ENCODE measurements at regions not wholly inside any gene's neighbourhood (a gene's known extent, or its start where the extent isn't known, plus 50 kb on each side); places are given as distances from the start of the nearest gene placed in this dataset.

- peak; percentile 26 for DNase-seq (ENCODE audit: low read depth)
Observed at GRCh38 chr6:137736048-137736818, 130.8 kb upstream of the TNFAIP3 start.

GRCh38 chr6:137736911-137737310, 130.1 kb upstream of the TNFAIP3 start:
- DNase-seq (ENCODE audit: low read depth), result no peak

- DNase-seq (ENCODE audit: low read depth), result no peak
Observed at GRCh38 chr6:137737836-137738596, 129.0 kb upstream of the TNFAIP3 start.

- no peak for DNase-seq (ENCODE audit: low read depth)
Observed at GRCh38 chr6:137738931-137739504, 128.0 kb upstream of the TNFAIP3 start.

- no peak for DNase-seq (ENCODE audit: low read depth)
Observed at GRCh38 chr6:137739544-137739943, 127.5 kb upstream of the TNFAIP3 start.

GRCh38 chr6:137740091-137740755, 126.8 kb upstream of the TNFAIP3 start:
- no peak for DNase-seq (ENCODE audit: low read depth)

- DNase-seq (ENCODE audit: low read depth), result no peak
Observed at GRCh38 chr6:137740967-137741761, 125.9 kb upstream of the TNFAIP3 start.

- DNase-seq (ENCODE audit: low read depth), result peak; percentile 4
Observed at GRCh38 chr6:137743493-137743892, 123.6 kb upstream of the TNFAIP3 start.

GRCh38 chr6:137744877-137745276, 122.2 kb upstream of the TNFAIP3 start:
- no peak for DNase-seq (ENCODE audit: low read depth)

- DNase-seq (ENCODE audit: low read depth), result no peak
Observed at GRCh38 chr6:137745321-137745720, 121.7 kb upstream of the TNFAIP3 start.

GRCh38 chr6:137746264-137746663, 120.8 kb upstream of the TNFAIP3 start:
- no peak for DNase-seq (ENCODE audit: low read depth)

- no peak for DNase-seq (ENCODE audit: low read depth)
Observed at GRCh38 chr6:137749696-137750211, 117.3 kb upstream of the TNFAIP3 start.

- DNase-seq (ENCODE audit: low read depth), result no peak
Observed at GRCh38 chr6:137750297-137750696, 116.8 kb upstream of the TNFAIP3 start.

GRCh38 chr6:137751768-137752560, 115.1 kb upstream of the TNFAIP3 start:
- DNase-seq (ENCODE audit: low read depth), result no peak

- DNase-seq (ENCODE audit: low read depth), result no peak
Observed at GRCh38 chr6:137754366-137754765, 112.7 kb upstream of the TNFAIP3 start.

GRCh38 chr6:137754866-137755265, 112.2 kb upstream of the TNFAIP3 start:
- no peak for DNase-seq (ENCODE audit: low read depth)

GRCh38 chr6:137755284-137755683, 111.8 kb upstream of the TNFAIP3 start:
- DNase-seq (ENCODE audit: low read depth), result no peak

- no peak for DNase-seq (ENCODE audit: low read depth)
Observed at GRCh38 chr6:137756788-137757187, 110.3 kb upstream of the TNFAIP3 start.

GRCh38 chr6:137758661-137759060, 108.4 kb upstream of the TNFAIP3 start:
- DNase-seq (ENCODE audit: low read depth), result no peak

- DNase-seq (ENCODE audit: low read depth), result no peak
Observed at GRCh38 chr6:137759624-137760023, 107.4 kb upstream of the TNFAIP3 start.

GRCh38 chr6:137761072-137761471, 106.0 kb upstream of the TNFAIP3 start:
- DNase-seq (ENCODE audit: low read depth), result no peak
